ENCODE measurements at regions not wholly inside any gene's neighbourhood (a gene's known extent, or its start where the extent isn't known, plus 50 kb on each side); places are given as distances from the start of the nearest gene placed in this dataset.

DNA sequence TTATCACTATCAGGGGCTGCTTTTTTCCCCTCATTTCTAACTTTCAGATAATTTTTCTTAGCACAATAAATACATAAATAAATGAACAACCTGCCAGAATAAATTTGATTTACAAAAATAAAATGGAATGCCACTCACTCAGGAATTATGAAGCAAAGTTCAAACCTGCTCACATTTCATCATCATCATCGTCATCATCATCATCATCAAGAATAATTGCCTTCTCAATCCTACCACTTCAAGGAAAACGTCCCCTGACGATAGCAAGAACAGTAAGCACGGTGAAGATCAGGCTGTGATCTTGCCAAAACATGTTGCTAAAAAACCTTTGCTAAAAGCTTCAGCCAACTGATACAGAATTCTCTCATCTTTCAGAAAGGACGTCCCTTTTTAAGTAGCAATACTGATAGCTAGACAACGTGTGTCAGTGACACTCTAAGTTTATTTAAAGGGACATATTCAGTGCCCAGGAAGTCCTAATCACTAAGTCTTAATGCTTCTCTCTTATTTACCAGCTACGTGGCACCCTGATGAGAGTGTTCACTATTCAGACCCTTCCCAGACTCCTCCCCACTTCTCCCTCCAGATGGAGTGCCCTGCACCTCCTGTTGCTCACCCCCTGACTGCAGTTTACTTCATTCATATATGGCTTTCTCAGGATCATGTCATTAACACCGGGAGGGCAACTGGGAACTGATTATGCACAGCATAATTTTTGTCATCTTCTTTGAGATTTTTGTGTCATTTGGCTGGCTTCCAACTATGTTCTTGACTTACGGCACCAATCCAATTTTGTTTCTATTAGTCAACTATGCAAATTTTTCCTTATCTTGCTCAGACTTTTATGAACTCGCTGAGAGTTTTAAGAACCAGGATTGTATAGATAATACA is 200.1 kb upstream of the GUCY1A2 start:
- TF ChIP-seq, protein P1, sequence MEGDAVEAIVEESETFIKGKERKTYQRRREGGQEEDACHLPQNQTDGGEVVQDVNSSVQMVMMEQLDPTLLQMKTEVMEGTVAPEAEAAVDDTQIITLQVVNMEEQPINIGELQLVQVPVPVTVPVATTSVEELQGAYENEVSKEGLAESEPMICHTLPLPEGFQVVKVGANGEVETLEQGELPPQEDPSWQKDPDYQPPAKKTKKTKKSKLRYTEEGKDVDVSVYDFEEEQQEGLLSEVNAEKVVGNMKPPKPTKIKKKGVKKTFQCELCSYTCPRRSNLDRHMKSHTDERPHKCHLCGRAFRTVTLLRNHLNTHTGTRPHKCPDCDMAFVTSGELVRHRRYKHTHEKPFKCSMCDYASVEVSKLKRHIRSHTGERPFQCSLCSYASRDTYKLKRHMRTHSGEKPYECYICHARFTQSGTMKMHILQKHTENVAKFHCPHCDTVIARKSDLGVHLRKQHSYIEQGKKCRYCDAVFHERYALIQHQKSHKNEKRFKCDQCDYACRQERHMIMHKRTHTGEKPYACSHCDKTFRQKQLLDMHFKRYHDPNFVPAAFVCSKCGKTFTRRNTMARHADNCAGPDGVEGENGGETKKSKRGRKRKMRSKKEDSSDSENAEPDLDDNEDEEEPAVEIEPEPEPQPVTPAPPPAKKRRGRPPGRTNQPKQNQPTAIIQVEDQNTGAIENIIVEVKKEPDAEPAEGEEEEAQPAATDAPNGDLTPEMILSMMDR (IDR thresholded peaks at IDR 0.05; ENCODE audit: insufficient read depth, low read length, severe bottlenecking), result no peak
- DNase-seq (ENCODE audit: low read depth) (no peak), FAIRE-seq (no peak)
- Histone ChIP-seq H3K4me3 (ENCODE audit: low read depth, low read length) (no peak overlapping the region), H3K27me3 (ENCODE audit: control insufficient read depth, insufficient read depth, low read length) (no peaks in the 10 kb centered on the region), H3K36me3 (ENCODE audit: control insufficient read depth, insufficient read depth, low read length) (no peaks in the 10 kb centered on the region)

DNA sequence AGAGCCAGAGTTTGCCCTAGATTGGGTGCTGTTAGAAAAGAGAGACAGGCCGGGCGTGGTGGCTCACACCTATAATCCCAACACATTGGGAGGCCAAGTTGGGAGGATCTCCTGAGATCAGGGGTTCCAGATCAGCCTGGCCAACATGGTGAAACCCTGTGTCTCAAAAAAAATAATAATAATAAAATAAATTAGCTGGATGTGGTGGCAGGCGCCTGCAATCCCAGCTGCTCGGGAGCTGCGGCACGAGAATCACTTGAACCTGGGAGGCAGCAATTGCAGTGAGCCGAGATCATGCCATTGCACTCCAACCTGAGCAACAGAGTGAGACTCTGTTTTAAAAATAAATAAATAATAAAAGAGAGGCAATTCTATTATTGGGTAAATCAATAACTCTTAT is 199.2 kb upstream of the GUCY1A2 start:
- no peak overlapping the region for H3K4me3 ChIP-seq (ENCODE audit: low read depth, low read length)
- FAIRE-seq (no peak), DNase-seq (ENCODE audit: low read depth) (no peak)
- TF ChIP-seq, protein P1 (IDR thresholded peaks at IDR 0.05; ENCODE audit: insufficient read depth, low read length, severe bottlenecking), result no peak
- H3K27me3 ChIP-seq (ENCODE audit: control insufficient read depth, insufficient read depth, low read length), result no peaks in the 10 kb centered on the region
- H3K36me3 ChIP-seq (ENCODE audit: control insufficient read depth, insufficient read depth, low read length), result no peaks in the 10 kb centered on the region

DNA sequence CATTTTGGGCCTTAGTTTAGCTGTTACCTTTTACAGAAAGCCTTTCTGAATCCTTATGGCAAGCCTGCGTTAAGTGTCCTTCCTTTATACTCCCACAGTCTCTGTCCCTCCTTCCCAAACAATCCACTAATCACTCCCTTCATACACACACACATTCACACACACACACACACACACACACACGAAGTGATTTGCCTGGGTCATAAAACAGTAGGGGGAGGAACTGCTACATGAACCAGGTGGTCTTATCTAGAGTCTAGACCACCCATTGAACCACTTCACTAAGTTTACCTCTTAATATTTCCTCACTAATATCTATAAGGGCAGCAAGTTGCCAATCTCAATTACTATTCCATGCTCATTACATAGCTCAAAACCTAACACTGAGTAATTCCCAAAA is 196.7 kb upstream of the GUCY1A2 start:
- no peaks in the 10 kb centered on the region for H3K36me3 ChIP-seq (ENCODE audit: control insufficient read depth, insufficient read depth, low read length)
- TF ChIP-seq, protein P1 (IDR thresholded peaks at IDR 0.05; ENCODE audit: insufficient read depth, low read length, severe bottlenecking), result no peak
- no peak for DNase-seq (ENCODE audit: low read depth)
- H3K4me3 ChIP-seq (ENCODE audit: low read depth, low read length), result no peak overlapping the region
- no peaks in the 10 kb centered on the region for H3K27me3 ChIP-seq (ENCODE audit: control insufficient read depth, insufficient read depth, low read length)
- FAIRE-seq, result no peak

DNA sequence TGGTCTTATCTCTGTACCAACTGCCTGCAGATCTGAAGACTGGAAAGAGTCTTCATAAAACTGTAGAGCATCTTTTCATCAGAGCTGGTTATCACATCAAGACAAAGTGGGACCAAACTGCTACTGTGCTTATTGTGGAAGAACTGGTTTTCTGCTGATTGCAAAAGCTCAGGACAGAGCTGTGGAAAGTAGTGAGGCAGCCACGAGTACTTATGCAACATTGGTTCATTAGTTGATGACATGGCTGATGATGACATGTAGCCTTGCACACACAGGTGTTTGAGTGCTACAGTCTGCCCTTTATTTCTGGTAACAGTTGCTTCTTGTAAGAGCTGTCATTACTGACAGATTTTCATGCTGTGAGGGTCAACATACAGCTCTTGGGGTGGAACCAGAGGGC is 185.4 kb upstream of the GUCY1A2 start:
- peak; percentile 42 for DNase-seq (ENCODE audit: low read depth)

DNA sequence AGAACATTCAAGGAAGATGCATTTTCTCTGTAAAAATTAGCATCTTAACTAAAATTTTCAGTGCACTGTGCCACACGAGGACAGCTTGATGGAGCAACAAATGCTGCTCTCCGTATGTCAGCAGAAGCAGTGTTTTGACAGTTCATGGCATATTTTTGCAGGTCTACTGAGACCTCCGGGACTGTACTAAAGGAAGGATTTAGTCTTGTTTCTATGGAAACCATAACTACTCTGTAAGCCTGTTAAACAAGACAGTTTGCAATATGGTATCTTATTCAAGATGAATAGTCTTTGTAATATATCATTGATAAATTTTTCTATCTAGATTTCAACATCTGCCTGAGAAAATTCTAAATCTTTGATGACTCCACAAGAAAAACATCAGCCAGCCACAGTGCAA is 184.0 kb upstream of the GUCY1A2 start:
- TF ChIP-seq, protein P1 (IDR thresholded peaks at IDR 0.05; ENCODE audit: insufficient read depth, low read length, severe bottlenecking), result no peak
- no peak for DNase-seq (ENCODE audit: low read depth)
- Histone ChIP-seq H3K27me3 (ENCODE audit: control insufficient read depth, insufficient read depth, low read length) (no peaks in the 10 kb centered on the region), H3K36me3 (ENCODE audit: control insufficient read depth, insufficient read depth, low read length) (no peaks in the 10 kb centered on the region), H3K4me3 (ENCODE audit: low read depth, low read length) (no peak overlapping the region)
- FAIRE-seq, result no peak

More for the DNA sequence above, 185.4 kb upstream of the GUCY1A2 start:
- H3K36me3 ChIP-seq (ENCODE audit: control insufficient read depth, insufficient read depth, low read length), result no peaks in the 10 kb centered on the region
- TF ChIP-seq, protein P1 (IDR thresholded peaks at IDR 0.05; ENCODE audit: insufficient read depth, low read length, severe bottlenecking), result no peak
- no peak overlapping the region for H3K4me3 ChIP-seq (ENCODE audit: low read depth, low read length)
- FAIRE-seq, result peak; percentile 7
- no peaks in the 10 kb centered on the region for H3K27me3 ChIP-seq (ENCODE audit: control insufficient read depth, insufficient read depth, low read length)
